K562 (cell line): ENCODE measurements at regions not wholly inside any gene's neighbourhood (a gene's known extent, or its start where the extent isn't known, plus 50 kb on each side); places are given as distances from the start of the nearest gene placed in this dataset.

Experiments
- ATAC-seq: fragments of 200-7000 bp; cut with Tn5 transposase; 3 replicates; pipeline ENCODE4 v1.9.1; 2020; ENCODE audit warnings: moderate library complexity
- BruUV-seq: library from RNA; stranded (reverse); fragments of 400-500 nt; replicated peaks from 2 replicates; lab custom pipeline; 2021; lab: Mats Ljungman, UMichigan
- CTCF ChIA-PET: fragments of 300-600 bp; formaldehyde crosslinking; extraction: SDS; loops from one replicate; lab custom pipeline; 2021; ENCODE audit warnings: low intra/inter-chr PET ratio; lab: Yijun Ruan, JAX
- POLR2A ChIA-PET: fragments of 300-600, 350-650 bp; sonication (Branson Sonifier 250); formaldehyde crosslinking; extraction: SDS; loops from one replicate; lab custom pipeline; 2021; ENCODE audit warnings: antibody characterized with exemption, inconsistent platforms; lab: Yijun Ruan, JAX
- DNase-seq, 4 experiments: peaks; one replicate each; pipeline versions ENCODE4 v3.0.0 to v3.0.0-alpha.2; 2011 to 2018; ENCODE audit warnings: low spot score in 3 of 4, mixed read lengths in 3 of 4; ENCODE audit errors: extremely low read depth in 1 of 4
- FAIRE-seq: peaks from 2 replicates; lab custom pipeline; 2011; peaks lifted over from hg19 to GRCh38; lab: Jason Lieb, UNC
- H2AFZ ChIP-seq: 2 replicates; pipeline ENCODE4 v1.6.0; 2011; ENCODE audit warnings: low read depth, low read length, control low read depth, inconsistent platforms
- H3K27ac ChIP-seq: fragments of 200-600 bp; 3 replicates; pipeline ENCODE4 v1.8.0; 2011; ENCODE audit warnings: low read depth, mild to moderate bottlenecking, control low read depth, inconsistent platforms, low read length, moderate library complexity, mixed read lengths; ENCODE audit errors: extremely low read depth
- H3K27me3 ChIP-seq, 2 experiments: fragments of 300-600 bp in 1 of 2; 2 replicates in 1 of 2; 3 replicates in 1 of 2; pipeline versions ENCODE4 v1.6.0 to v1.8.0; 2011; ENCODE audit warnings: inconsistent platforms in 2 of 2, low read length in 2 of 2, mild to moderate bottlenecking in 1 of 2, mixed read lengths in 1 of 2, moderate library complexity in 1 of 2; ENCODE audit not compliant: control insufficient read depth in 2 of 2, insufficient read depth in 2 of 2
- H3K36me3 ChIP-seq: fragments of 300-600 bp; 3 replicates; pipeline ENCODE4 v1.8.0; 2011; ENCODE audit warnings: mild to moderate bottlenecking, low read length, inconsistent platforms; ENCODE audit not compliant: control insufficient read depth, insufficient read depth
- H3K4me1 ChIP-seq, 2 experiments: fragments of 200-600 bp in 1 of 2; replicated peaks in 1 of 2; 2 replicates in 1 of 2; 3 replicates in 1 of 2; pipeline versions ENCODE4 v1.5.1 to v1.8.0; 2011; ENCODE audit warnings: inconsistent platforms in 2 of 2, low read length in 2 of 2, mild to moderate bottlenecking in 1 of 2, mixed read lengths in 1 of 2, moderate library complexity in 1 of 2; ENCODE audit not compliant: control insufficient read depth in 2 of 2, insufficient read depth in 2 of 2
- H3K4me2 ChIP-seq: 2 replicates; pipeline ENCODE4 v1.6.1; 2011; ENCODE audit warnings: low read length, control low read depth, inconsistent platforms, mixed read lengths; ENCODE audit not compliant: insufficient read depth
- H3K4me3 ChIP-seq: fragments of 200-600 bp; sonication (generic), shearing (Covaris generic); 2 replicates; pipeline ENCODE4 v1.5.1; 2016; ENCODE audit warnings: control low read depth, inconsistent platforms
- H3K79me2 ChIP-seq: fragments of 200-600 bp; 3 replicates; pipeline ENCODE4 v1.8.0; 2011; ENCODE audit warnings: low read length, inconsistent platforms; ENCODE audit not compliant: control insufficient read depth, insufficient read depth
- H3K9ac ChIP-seq, 2 experiments: 2 replicates each; pipeline versions ENCODE4 v1.6.0 to v1.6.1; 2011; ENCODE audit warnings: low read depth in 2 of 2, low read length in 2 of 2, control low read depth in 1 of 2, inconsistent platforms in 1 of 2, mild to moderate bottlenecking in 1 of 2, mixed read lengths in 1 of 2; ENCODE audit not compliant: insufficient read depth in 1 of 2
- H3K9me1 ChIP-seq: one replicate; pipeline ENCODE4 v1.6.0; 2011; ENCODE audit warnings: inconsistent platforms, mild to moderate bottlenecking, low read length, moderate library complexity; ENCODE audit not compliant: control insufficient read depth, insufficient read depth
- H3K9me3 ChIP-seq: replicated peaks from 2 replicates; pipeline ENCODE4 v1.5.1; 2011; ENCODE audit warnings: low read depth, low read length, inconsistent platforms; ENCODE audit not compliant: control insufficient read depth, insufficient read depth
- H4K20me1 ChIP-seq: replicated peaks from 2 replicates; pipeline ENCODE4 v1.6.1; 2011; ENCODE audit warnings: low read length, inconsistent platforms, mixed read lengths; ENCODE audit not compliant: control insufficient read depth, insufficient read depth
- FOXK2 ChIP-seq, 2 experiments: fragments of 450-650 bp; IDR thresholded peaks in 1 of 2; conservative IDR thresholded peaks in 1 of 2; 2 replicates each; pipeline ENCODE4 v1.6.1; 2016; ENCODE audit warnings: low read depth in 2 of 2, mild to moderate bottlenecking in 1 of 2
- HDAC1 ChIP-seq, 2 experiments: fragments of 450-650 bp; IDR thresholded peaks; 2 replicates each; pipeline ENCODE4 v1.6.1; 2016 to 2017; ENCODE audit warnings: inconsistent platforms in 1 of 2, mild to moderate bottlenecking in 1 of 2, moderate library complexity in 1 of 2
- HMG20B ChIP-seq: fragments of 250-450 bp; sonication (Bioruptor Pico); IDR thresholded peaks from 2 replicates; pipeline ENCODE4 v1.5.0; 2021; ENCODE audit warnings: mild to moderate bottlenecking
- SMAD2 ChIP-seq: fragments of 150-350 bp; IDR thresholded peaks from 2 replicates; pipeline ENCODE4 v1.6.1; 2014; ENCODE audit warnings: low read depth, mild to moderate bottlenecking, low read length
- SOX6 ChIP-seq: fragments of 450-650 bp; IDR thresholded peaks from 2 replicates; pipeline ENCODE4 v1.6.1; 2014; ENCODE audit warnings: mild to moderate bottlenecking
- ZBTB11 ChIP-seq, 3 experiments: fragments of 200-800 bp in 1 of 3; fragments of 250-450 bp in 1 of 3; fragments of 450-650 bp in 1 of 3; sonication (Bioruptor Pico) in 1 of 3; sonication (Bioruptor generic) in 1 of 3; formaldehyde crosslinking in 1 of 3; IDR thresholded peaks; 2 replicates each; pipeline versions ENCODE4 v1.6.1 to v1.8.0; 2016 to 2022; ENCODE audit warnings: mild to moderate bottlenecking in 2 of 3, missing genetic modification characterization in 2 of 3, missing compliant biosample characterization in 1 of 3, moderate library complexity in 1 of 3
- ZBTB2 ChIP-seq: fragments of 450-650 bp; IDR thresholded peaks from 2 replicates; pipeline ENCODE4 v1.6.1; 2016; ENCODE audit warnings: antibody characterized with exemption
- ZNF583 ChIP-seq: fragments of 250-450 bp; sonication (Bioruptor Pico); IDR thresholded peaks from 2 replicates; pipeline ENCODE4 v1.4.0; 2020
- ZNF766 ChIP-seq: fragments of 200-800 bp; sonication (Bioruptor generic); conservative IDR thresholded peaks from 2 replicates; pipeline ENCODE4 v1.6.1; 2016; ENCODE audit warnings: missing genetic modification characterization, missing compliant biosample characterization
- WGBS: fragments of 100-300 bp; shearing (Covaris generic); methylation state at CpG from one replicate; pipeline ENCODE4 v1.1.6; 2016; ENCODE audit warnings: low coverage, mixed read lengths; ENCODE audit not compliant: insufficient coverage; ENCODE audit errors: missing lambda C conversion rate; 5-methylcytosine and 5-hydroxymethylcytosine counted together
- in situ Hi-C: fragments of 300-500 bp; cut with MboI; formaldehyde crosslinking; loops from 4 replicates; pipeline ENCODE4 v1.15.0; 2018; ENCODE audit warnings: inconsistent platforms, mixed read lengths
- intact Hi-C: fragments of 100-400 bp; cut with micrococcal nuclease; formaldehyde crosslinking; loops from 2 replicates; pipeline ENCODE4 v1.14.2; 2022

DNA sequence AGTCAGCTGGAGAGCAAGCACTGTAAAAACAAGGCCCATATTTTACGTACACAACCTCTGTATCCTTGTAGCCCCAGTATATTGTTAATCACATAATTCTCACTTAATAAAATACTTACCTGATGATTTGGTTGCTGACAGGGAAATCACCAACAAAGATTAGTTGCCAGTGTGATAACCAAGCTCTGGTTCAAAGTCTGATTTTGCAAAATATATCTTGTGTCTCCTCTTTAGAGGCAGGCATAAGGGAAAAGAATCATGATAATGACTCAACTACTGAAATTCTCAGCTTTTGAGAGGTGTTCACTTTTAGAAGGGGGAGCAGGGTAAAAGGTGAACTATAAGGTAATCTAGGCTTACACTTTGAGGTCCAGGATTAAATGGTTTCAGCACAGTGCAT, 351.1 kb upstream of the CD180 start:
- no TSS peak for BruUV-seq

More for the DNA sequence above, 351.1 kb upstream of the CD180 start:
- Histone ChIP-seq H3K9me3 (no peaks in the 10 kb centered on the region), H3K27ac (no peak overlapping the region), H3K79me2 (no peaks in the 10 kb centered on the region), H3K36me3 (no peaks in the 10 kb centered on the region), H3K9ac (no peak overlapping the region), H3K4me2 (no peak overlapping the region), H3K4me3 (no peak overlapping the region), H2AFZ (no peak overlapping the region), H3K9me1 (no peaks in the 10 kb centered on the region), H4K20me1 (no peaks in the 10 kb centered on the region), H3K27me3 (no peaks in the 10 kb centered on the region), H3K4me1 (no peaks in the 10 kb centered on the region)
- FAIRE-seq (no peak), ATAC-seq (no peak), DNase-seq (no peak)
- intact Hi-C loops (no loop called here), in situ Hi-C loops (no loop called here)
- ChIA-PET CTCF (no interaction called here), POLR2A (no interaction called here)
- 0% methylated on average over 1 of the region's 1 CpG for WGBS
- TF ChIP-seq ZBTB11 (CRISPR knock-in tag; IDR thresholded peaks at IDR 0.05) (no peak), ZBTB2 (no peak), HDAC1 (IDR thresholded peaks at IDR 0.05) (no peak), ZNF583 (CRISPR knock-in tag) (no peak), FOXK2 (conservative IDR thresholded peaks at IDR 0.05 in 1 of 2, IDR thresholded peaks at IDR 0.05 in 1 of 2; ENCODE audit: low read depth in 2 of 2) (no peak), ZNF766 (CRISPR knock-in tag) (no peak), SMAD2 (no peak), HMG20B (CRISPR knock-in tag) (no peak), SOX6 (no peak)
